ENCODE measurements at regions not wholly inside any gene's neighbourhood (a gene's known extent, or its start where the extent isn't known, plus 50 kb on each side); places are given as distances from the start of the nearest gene placed in this dataset.

- no peak for DNase-seq
These were observed 56.5 kb upstream of the JDP2 start for GRCh38 chr14:75371297-75371696.

- DNase-seq = no peak
These were observed 55.6 kb upstream of the JDP2 start for GRCh38 chr14:75372260-75372659.

- DNase-seq = no peak
These were observed 54.7 kb upstream of the JDP2 start for GRCh38 chr14:75373133-75373532.

- DNase-seq = no peak
These were observed 54.2 kb upstream of the JDP2 start for GRCh38 chr14:75373616-75374015.

GRCh38 chr14:75374911-75375310 is 52.9 kb upstream of the JDP2 start:
- no peak for DNase-seq

GRCh38 chr14:75375983-75376382 is 51.8 kb upstream of the JDP2 start:
- DNase-seq = no peak

Measured in activated effector memory CD4-positive, alpha-beta T cell treated with anti-CD3 and anti-CD28 coated beads, Interleukin-2, amount 50 U/mL, for 16 hours (primary cell).